HG02623 (cell line): ENCODE measurements at regions not wholly inside any gene's neighbourhood (a gene's known extent, or its start where the extent isn't known, plus 50 kb on each side); places are given as distances from the start of the nearest gene placed in this dataset.

ENCODE experiments used
- ATAC-seq: cut with Tn5 transposase; IDR thresholded peaks from one replicate; pipeline ENCODE4 v1.9.1; 2021; ENCODE audit warnings: moderate library complexity; ENCODE audit not compliant: unreplicated experiment

- no peak for ATAC-seq
These were observed 185.4 kb downstream of the TTLL7 start for GRCh38 chr1:83813576-83813975.

GRCh38 chr1:83810144-83810543 is 188.8 kb downstream of the TTLL7 start:
- ATAC-seq: no peak

DNA sequence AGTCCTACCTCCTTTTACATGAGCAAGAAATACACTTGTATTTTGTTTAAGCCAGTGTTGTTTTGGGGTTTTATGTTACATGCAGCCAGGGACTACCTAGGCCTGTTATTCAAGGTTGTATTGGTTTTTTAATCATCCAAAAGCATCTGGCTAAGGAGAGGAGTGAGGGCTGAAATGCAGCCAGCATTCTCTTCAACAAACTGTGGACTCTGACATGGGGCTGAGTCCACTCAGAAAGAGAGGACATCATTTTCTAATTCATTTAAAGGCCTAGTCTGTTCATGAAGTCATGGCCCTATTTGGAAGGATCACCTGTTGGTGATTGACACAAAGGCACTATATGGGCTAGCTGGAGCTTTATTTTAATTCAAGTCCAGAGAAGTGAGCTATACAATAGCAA is 190.4 kb downstream of the TTLL7 start:
- ATAC-seq: no peak

GRCh38 chr1:83807821-83808220 is 191.1 kb downstream of the TTLL7 start:
- ATAC-seq: no peak

DNA sequence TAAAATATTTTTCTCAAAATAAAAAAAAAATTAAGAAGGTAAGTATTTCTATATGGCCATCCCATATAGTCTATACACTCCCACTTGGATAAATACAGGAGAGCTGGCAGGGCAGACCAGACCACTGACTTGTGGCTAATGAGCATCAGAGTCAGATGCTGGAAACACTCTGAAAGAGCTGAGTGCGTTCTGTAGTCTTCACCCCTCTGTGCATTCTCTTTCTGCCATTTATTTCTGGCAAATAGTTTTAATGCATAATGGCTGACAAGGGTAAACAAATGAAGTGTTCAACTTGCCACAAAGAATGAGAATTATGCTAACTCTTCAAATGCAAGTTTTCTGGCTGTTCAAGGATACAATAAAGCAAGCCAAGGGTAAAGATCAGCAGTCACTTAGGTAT is 191.7 kb downstream of the TTLL7 start:
- no peak for ATAC-seq

DNA sequence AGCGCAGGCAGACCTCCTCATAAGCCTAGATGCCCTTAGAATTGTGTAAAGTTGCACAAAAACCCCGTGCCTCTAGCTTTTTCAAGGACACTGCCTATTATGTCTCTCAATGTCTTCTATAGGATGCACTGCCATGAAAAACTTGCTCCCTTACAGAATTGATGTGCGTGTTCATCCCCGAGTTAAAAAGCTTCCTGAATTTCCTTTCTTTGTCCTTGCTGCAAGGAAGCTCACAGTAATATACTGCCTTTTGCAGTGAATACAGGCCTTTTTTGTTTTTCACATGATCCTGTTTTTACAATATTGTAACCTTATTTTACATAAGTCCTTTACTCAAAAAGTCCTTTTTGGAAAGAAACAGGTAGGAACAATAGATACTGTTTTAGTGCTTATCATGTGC is 193.0 kb downstream of the TTLL7 start:
- ATAC-seq: no peak

- ATAC-seq: no peak
These were observed 196.3 kb downstream of the TTLL7 start for GRCh38 chr1:83802460-83803152.

- ATAC-seq: no peak
These were observed 196.9 kb downstream of the TTLL7 start for GRCh38 chr1:83802023-83802422.

- no peak for ATAC-seq
These were observed 198.9 kb downstream of the TTLL7 start for GRCh38 chr1:83800066-83800465.

DNA sequence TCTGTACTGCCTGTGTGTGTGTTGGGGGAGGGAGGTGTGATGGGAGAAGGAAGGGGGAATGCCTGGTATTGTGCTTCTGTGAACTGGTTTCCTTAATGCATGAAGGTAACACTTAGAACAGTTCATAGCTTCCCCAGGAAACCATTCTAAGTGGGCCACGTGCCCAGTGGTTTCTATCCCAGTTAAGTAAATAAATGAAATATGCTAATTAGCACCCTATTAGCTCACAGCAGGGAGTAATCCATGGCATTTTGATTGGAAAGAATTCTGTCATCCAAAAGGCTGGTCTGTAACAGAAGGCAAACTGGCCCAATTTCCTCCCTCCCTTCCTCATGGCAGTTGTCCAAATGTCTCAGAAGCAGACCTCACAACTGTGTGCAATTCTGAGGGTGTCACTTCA is 199.3 kb downstream of the TTLL7 start:
- ATAC-seq: no peak

GRCh38 chr1:83798965-83799364 is 200.0 kb downstream of the TTLL7 start:
- no peak for ATAC-seq

GRCh38 chr1:83796409-83796808 is 202.5 kb downstream of the TTLL7 start:
- ATAC-seq: no peak

DNA sequence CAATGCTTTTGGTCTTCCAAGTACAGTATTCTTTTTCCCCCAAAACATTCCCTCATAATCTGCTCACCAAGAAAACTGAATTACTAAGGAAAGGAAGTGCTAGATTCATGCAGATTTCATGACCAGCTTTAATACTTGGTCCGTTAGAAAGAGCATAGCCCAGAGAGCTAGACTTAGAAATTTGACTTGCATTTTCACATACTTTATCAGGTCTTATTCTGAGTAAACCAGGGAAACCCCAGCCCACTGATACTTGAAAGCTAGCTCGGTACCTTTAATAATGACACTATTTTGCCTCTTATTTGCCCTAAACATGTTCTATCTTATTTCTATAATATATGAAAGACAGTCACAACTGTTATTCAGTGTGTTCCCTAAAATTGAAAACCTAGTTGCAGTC is 204.5 kb downstream of the TTLL7 start:
- ATAC-seq: peak; percentile 70

DNA sequence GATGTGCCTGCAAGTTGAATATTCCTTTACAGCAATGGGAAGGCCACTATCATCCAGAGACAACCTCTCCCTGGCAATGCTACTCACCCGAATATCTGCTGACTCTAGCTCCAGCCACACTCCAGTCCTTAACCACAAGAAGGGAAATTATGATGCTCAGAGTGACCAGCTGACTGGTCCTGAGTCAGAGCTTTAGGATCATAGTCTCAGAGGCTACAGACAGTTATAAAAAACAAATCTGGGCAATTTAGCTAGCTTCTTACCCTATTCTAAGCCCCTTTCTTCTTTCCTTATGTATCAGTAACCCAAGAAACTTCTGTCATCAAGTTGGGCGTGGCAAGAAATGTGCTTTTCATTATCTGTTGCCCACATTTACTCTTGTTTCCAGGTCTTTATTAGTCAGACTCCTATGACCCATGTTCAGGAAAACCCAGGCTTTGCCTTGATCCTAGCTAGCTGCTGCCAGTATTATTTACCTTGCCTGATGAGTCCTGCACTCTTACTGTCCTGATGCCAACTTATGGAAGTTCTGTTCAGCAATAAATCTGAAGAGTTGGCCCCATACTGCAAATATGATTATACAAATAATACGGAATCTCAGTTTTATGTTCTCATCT is 207.0 kb downstream of the TTLL7 start:
- ATAC-seq: no peak

DNA sequence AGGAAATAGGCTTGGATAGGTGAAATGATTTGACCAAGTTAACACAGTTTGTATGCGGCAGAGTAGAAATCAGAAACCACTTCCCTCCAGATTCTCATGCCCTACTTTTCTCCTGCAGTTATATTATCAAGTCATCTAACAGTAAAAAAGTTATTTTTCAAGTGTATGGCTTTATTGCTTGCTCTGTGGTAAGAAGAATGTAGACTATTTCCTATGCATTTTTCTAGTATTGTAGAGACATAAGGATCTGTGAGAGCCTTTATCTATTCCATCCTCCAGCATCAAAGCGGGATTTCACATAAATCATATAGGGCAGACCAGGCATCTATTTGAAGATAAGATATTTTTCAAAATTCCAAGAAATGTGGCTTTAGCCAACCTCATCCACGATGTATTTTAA is 208.5 kb downstream of the TTLL7 start:
- ATAC-seq: no peak

DNA sequence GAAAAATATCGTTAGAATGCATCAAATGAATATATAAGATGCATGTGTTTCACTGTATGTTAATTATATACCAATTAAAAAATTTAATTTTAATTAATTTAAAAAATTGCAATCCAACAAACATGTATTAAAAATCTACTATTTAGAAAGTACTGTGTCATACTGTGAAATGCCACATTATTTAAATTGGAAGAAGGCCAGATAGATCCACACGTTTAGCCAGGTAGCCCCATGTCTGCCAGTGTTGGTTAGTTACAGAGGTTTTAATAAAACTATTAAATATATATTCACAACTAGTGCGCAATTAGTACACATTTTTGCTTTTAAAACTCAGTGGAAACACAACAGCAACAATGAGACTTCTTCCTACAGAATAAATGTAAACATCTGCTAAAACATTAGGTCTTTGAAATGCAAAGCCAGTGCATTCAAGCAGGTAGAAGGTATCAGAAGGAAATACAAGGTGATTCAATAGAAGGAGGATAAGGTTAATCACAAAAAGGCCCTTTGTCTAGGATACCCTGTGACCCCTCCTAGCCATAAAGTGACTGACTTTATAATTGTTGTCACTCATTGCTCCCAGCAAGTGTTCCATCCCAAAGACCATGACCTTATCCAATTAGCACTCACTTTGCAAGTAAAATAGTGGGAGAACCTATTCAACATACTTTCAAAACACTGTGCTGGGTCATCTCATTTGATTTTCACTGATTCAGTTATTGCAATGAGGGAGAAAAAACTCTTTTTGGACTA is 211.5 kb downstream of the TTLL7 start:
- ATAC-seq: no peak

DNA sequence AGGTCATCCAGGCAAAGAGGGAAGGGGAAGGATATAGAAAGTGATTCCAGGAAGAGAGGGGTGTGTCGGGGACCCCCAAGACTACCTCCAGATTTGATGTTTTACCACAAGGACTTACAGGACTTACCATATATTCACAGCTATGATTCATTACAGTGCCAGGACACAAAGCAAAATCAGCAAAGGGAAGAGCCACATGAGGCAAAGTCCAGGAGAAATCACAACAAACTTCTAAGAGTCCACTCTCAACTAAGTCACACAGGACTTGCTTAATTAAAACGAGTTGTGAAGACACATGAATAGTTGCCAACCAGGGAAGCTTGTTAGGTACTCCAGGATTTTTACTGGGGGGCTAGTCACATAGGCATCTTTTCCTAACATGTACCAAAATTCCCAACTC is 217.3 kb downstream of the TTLL7 start:
- ATAC-seq: no peak

DNA sequence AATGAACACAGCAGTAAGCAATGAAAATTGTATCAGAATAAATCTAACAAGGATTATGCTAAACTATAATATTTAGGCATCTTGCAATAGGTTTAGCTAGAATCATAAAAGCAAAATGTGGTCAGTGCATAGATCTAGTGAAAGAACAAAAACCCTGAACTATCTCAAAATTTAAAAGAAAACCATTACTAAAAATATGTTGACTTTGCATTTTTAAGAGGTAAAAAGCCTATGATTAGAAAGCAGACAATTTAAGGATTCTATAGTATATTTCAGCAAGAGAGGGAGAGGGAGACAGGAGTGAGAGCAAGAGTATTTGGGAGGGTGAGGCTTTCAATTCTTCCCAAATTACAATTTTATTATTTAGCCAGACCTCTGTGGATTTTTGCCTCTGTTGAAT is 219.4 kb downstream of the TTLL7 start:
- no peak for ATAC-seq

- no peak for ATAC-seq
These were observed 221.2 kb downstream of the TTLL7 start for GRCh38 chr1:83777758-83778101.

GRCh38 chr1:83776913-83777757 is 221.8 kb downstream of the TTLL7 start:
- no peak for ATAC-seq

GRCh38 chr1:83775977-83776603 is 222.8 kb downstream of the TTLL7 start:
- no peak for ATAC-seq
